ENCODE measurements at regions not wholly inside any gene's neighbourhood (a gene's known extent, or its start where the extent isn't known, plus 50 kb on each side); places are given as distances from the start of the nearest gene placed in this dataset.

DNA sequence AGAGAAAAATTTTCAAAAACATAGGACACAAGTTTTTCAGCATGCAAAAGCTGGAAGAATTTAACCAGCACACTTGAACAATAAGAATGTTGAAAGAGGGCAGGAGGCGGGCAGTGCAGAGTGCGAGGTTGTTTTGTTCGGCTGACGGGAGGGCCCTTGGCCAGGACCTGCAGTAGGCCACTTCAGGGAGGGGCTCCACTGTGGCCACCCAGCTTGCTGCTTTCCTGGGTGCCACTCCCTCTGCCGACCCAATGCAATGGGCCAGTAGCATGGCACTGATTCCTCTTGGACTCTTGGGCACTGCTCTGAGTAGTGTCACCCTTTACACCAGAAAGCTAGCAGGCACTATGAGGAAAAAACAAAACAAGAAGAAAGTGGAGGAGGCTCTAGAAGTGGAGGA lies 92.9 kb downstream of the SNRPE start:
- no peak for ATAC-seq

GRCh38 chr1:203954788-203955552 lies 93.6 kb downstream of the SNRPE start:
- DNase-seq (no peak), ATAC-seq (no peak)
- Mint-ChIP-seq H3K27ac (no peak overlapping the region), H3K4me3 (no peak overlapping the region), H3K9me3 (peaks cover 14% of the 10 kb centered on the region), H3K36me3 (ENCODE audit: low read depth) (no peaks in the 10 kb centered on the region), H3K27me3 (peaks cover 19% of the 10 kb centered on the region), H3K4me1 (ENCODE audit: low read depth) (no peaks in the 10 kb centered on the region)
- intact Hi-C loops (cut with micrococcal nuclease) = no loop called here
- CTCF ChIA-PET = no interaction called here
- POLR2A ChIA-PET = no interaction called here
- TF ChIP-seq CTCF (IDR thresholded peaks at IDR 0.05) = no peak

More for the DNA sequence above, 92.9 kb downstream of the SNRPE start:
- Mint-ChIP-seq H3K36me3 (ENCODE audit: low read depth) (no peaks in the 10 kb centered on the region), H3K9me3 (peaks cover 14% of the 10 kb centered on the region), H3K27me3 (peaks cover 19% of the 10 kb centered on the region), H3K4me1 (ENCODE audit: low read depth) (no peaks in the 10 kb centered on the region), H3K27ac (no peak overlapping the region), H3K4me3 (no peak overlapping the region)
- no peak for DNase-seq
- ChIA-PET POLR2A (no interaction called here), CTCF (no interaction called here)
- intact Hi-C loops (cut with micrococcal nuclease) = no loop called here
- TF ChIP-seq CTCF (IDR thresholded peaks at IDR 0.05) = no peak

GRCh38 chr1:203968761-203969160 lies 104.2 kb upstream of the SOX13 start:
- Mint-ChIP-seq H3K4me3 (no peak overlapping the region), H3K9me3 (peaks cover 5% of the 10 kb centered on the region), H3K4me1 (ENCODE audit: low read depth) (no peaks in the 10 kb centered on the region), H3K27ac (no peak overlapping the region), H3K27me3 (no peaks in the 10 kb centered on the region), H3K36me3 (ENCODE audit: low read depth) (no peaks in the 10 kb centered on the region)
- DNase-seq (no peak), ATAC-seq (no peak)
- no peak for TF ChIP-seq CTCF (IDR thresholded peaks at IDR 0.05)
- ChIA-PET POLR2A (no interaction called here), CTCF (interaction anchor here (1.0 to 1.9 kb wide), 2 partner anchors 12 to 18 kb away, joined by 3 to 5 read pairs; no protein-coding TSS in a partner anchor)
- intact Hi-C loops (cut with micrococcal nuclease) = no loop called here

DNA sequence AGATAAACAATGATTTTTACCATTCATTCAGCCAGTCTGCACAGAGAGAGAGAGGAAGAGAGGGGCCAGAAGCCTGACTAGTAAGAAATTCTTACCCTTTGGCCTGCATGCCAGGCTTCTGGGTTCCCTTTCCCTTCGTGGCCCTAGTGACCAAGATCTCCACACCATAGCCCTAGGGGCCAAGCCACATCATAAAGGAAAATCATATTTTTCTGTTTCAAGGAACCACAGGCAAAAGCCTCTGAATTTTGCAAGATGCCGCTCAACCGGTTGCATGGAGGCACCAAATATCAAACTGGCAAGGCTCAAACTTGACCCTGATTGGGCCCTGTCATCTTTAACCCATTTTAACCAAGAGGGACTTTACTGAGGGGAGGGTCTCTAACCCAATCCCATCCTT lies 103.1 kb upstream of the SOX13 start:
- H3K27ac Mint-ChIP-seq = no peak overlapping the region
- peaks cover 10% of the 10 kb centered on the region for H3K9me3 Mint-ChIP-seq
- H3K4me1 Mint-ChIP-seq (ENCODE audit: low read depth) = no peaks in the 10 kb centered on the region
- no peak for TF ChIP-seq CTCF (IDR thresholded peaks at IDR 0.05)
- intact Hi-C loops (cut with micrococcal nuclease) = no loop called here
- H3K36me3 Mint-ChIP-seq (ENCODE audit: low read depth) = no peaks in the 10 kb centered on the region
- CTCF ChIA-PET = no interaction called here
- no peak overlapping the region for H3K4me3 Mint-ChIP-seq
- DNase-seq = no peak
- ATAC-seq = no peak
- no peaks in the 10 kb centered on the region for H3K27me3 Mint-ChIP-seq
- POLR2A ChIA-PET = no interaction called here

- intact Hi-C loops (cut with micrococcal nuclease) = no loop called here
- no peaks in the 10 kb centered on the region for H3K4me1 Mint-ChIP-seq (ENCODE audit: low read depth)
- TF ChIP-seq CTCF (IDR thresholded peaks at IDR 0.05) = no peak
- DNase-seq (no peak), ATAC-seq (no peak)
- no peak overlapping the region for H3K27ac Mint-ChIP-seq
- no peaks in the 10 kb centered on the region for H3K36me3 Mint-ChIP-seq (ENCODE audit: low read depth)
- ChIA-PET POLR2A (no interaction called here), CTCF (no interaction called here)
- no peak overlapping the region for H3K4me3 Mint-ChIP-seq
- peaks cover 3% of the 10 kb centered on the region for H3K27me3 Mint-ChIP-seq
- no peaks in the 10 kb centered on the region for H3K9me3 Mint-ChIP-seq
Observed at GRCh38 chr1:203985044-203985443, 87.9 kb upstream of the SOX13 start.
